ENCODE measurements at regions not wholly inside any gene's neighbourhood (a gene's known extent, or its start where the extent isn't known, plus 50 kb on each side); places are given as distances from the start of the nearest gene placed in this dataset.

DNA sequence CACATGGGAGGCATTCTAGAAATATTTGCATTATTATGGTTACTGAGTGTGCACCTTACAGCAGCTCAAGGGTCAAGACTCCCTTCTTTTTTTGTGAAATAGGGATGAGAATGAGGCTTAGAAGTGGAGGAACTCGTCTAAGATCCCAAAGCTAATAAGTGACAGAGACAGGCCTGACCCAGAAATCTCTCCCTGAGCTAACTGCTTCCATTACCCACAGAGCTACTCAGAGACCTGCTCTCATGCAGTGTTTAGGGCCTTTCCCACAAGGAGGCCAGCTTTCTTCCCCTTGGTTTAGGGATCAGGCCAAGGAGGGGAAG lies 301.7 kb downstream of the RPS24 start:
- POLR2A ChIA-PET, result no interaction called here
- no peak for DNase-seq (ENCODE audit: extremely low spot score)
- TF ChIP-seq FOXM1 (IDR thresholded peaks at IDR 0.05; ENCODE audit: borderline replicate concordance) (no peak), SUZ12 (IDR thresholded peaks at IDR 0.05) (no peak), CTBP1 (IDR thresholded peaks at IDR 0.05; ENCODE audit: borderline replicate concordance) (no peak), SP1 (IDR thresholded peaks at IDR 0.05) (no peak), BHLHE40 (IDR thresholded peaks at IDR 0.05; ENCODE audit: borderline replicate concordance) (no peak), NFRKB (IDR thresholded peaks at IDR 0.05) (no peak), TARDBP (IDR thresholded peaks at IDR 0.05) (no peak), L3MBTL2 (conservative IDR thresholded peaks at IDR 0.05) (no peak), ARNT (IDR thresholded peaks at IDR 0.05) (no peak), ZNF384 (IDR thresholded peaks at IDR 0.05) (no peak), HDGF (IDR thresholded peaks at IDR 0.05; ENCODE audit: borderline replicate concordance) (no peak), FOXK2 (IDR thresholded peaks at IDR 0.05) (no peak), FOXA1 (IDR thresholded peaks at IDR 0.05) (no peak), ELF4 (IDR thresholded peaks at IDR 0.05) (no peak), LEF1 (IDR thresholded peaks at IDR 0.05; ENCODE audit: borderline replicate concordance) (no peak)
- TF ChIP-seq, protein P1, sequence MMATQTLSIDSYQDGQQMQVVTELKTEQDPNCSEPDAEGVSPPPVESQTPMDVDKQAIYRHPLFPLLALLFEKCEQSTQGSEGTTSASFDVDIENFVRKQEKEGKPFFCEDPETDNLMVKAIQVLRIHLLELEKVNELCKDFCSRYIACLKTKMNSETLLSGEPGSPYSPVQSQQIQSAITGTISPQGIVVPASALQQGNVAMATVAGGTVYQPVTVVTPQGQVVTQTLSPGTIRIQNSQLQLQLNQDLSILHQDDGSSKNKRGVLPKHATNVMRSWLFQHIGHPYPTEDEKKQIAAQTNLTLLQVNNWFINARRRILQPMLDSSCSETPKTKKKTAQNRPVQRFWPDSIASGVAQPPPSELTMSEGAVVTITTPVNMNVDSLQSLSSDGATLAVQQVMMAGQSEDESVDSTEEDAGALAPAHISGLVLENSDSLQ (IDR thresholded peaks at IDR 0.05), result no peak
- CTCF ChIA-PET, result no interaction called here

GRCh38 chr10:78335691-78336401 lies 302.2 kb downstream of the RPS24 start:
- ChIA-PET POLR2A (no interaction called here), CTCF (no interaction called here)
- no peak for DNase-seq (ENCODE audit: extremely low spot score)
- no peak for TF ChIP-seq LEF1 (IDR thresholded peaks at IDR 0.05; ENCODE audit: borderline replicate concordance)
- no peak for TF ChIP-seq BHLHE40 (IDR thresholded peaks at IDR 0.05; ENCODE audit: borderline replicate concordance)

DNA sequence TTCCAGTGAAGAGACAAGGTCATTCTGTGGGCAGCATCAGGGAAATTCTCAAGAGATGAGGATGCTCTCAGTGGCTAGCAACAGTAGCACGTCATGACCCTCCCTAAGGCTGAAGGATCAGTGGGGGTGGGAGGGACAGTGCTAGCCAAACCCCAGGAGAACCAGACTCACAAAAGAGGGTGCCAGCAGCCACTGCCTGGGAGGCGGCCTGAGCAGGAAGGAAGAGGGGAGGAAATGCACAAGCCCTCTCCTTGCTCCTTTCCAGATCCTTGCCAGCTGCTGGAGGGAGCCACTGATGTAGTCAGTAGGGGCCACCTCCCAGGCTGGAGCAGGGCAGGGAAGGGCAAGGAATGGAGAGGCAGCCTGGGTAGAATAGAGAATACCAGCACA lies 302.7 kb downstream of the RPS24 start:
- ChIA-PET POLR2A (no interaction called here), CTCF (no interaction called here)
- TF ChIP-seq L3MBTL2 (conservative IDR thresholded peaks at IDR 0.05) (no peak), FOXM1 (IDR thresholded peaks at IDR 0.05; ENCODE audit: borderline replicate concordance) (no peak), SP1 (IDR thresholded peaks at IDR 0.05) (no peak), TARDBP (IDR thresholded peaks at IDR 0.05) (no peak), ZNF384 (IDR thresholded peaks at IDR 0.05) (no peak), FOXK2 (IDR thresholded peaks at IDR 0.05) (no peak), LEF1 (IDR thresholded peaks at IDR 0.05; ENCODE audit: borderline replicate concordance) (no peak), NFRKB (IDR thresholded peaks at IDR 0.05) (no peak), ARNT (IDR thresholded peaks at IDR 0.05) (no peak), ELF4 (IDR thresholded peaks at IDR 0.05) (no peak), SUZ12 (IDR thresholded peaks at IDR 0.05) (no peak)
- TF ChIP-seq, protein P1 (IDR thresholded peaks at IDR 0.05), result no peak
- DNase-seq (ENCODE audit: extremely low spot score), result no peak

GRCh38 chr10:78337016-78337415 lies 303.4 kb downstream of the RPS24 start:
- DNase-seq (ENCODE audit: extremely low spot score), result no peak
- POLR2A ChIA-PET, result no interaction called here
- CTCF ChIA-PET, result no interaction called here
- TF ChIP-seq L3MBTL2 (conservative IDR thresholded peaks at IDR 0.05), result no peak
- no peak for TF ChIP-seq ELF4 (IDR thresholded peaks at IDR 0.05)
- no peak for TF ChIP-seq CTBP1 (IDR thresholded peaks at IDR 0.05; ENCODE audit: borderline replicate concordance)
- TF ChIP-seq LEF1 (IDR thresholded peaks at IDR 0.05; ENCODE audit: borderline replicate concordance), result no peak
- TF ChIP-seq SUZ12 (IDR thresholded peaks at IDR 0.05), result no peak
- no peak for TF ChIP-seq FOXA1 (IDR thresholded peaks at IDR 0.05)
- TF ChIP-seq ARNT (IDR thresholded peaks at IDR 0.05), result no peak
- TF ChIP-seq TARDBP (IDR thresholded peaks at IDR 0.05), result no peak
- no peak for TF ChIP-seq SP1 (IDR thresholded peaks at IDR 0.05)
- no peak for TF ChIP-seq FOXM1 (IDR thresholded peaks at IDR 0.05; ENCODE audit: borderline replicate concordance)
- TF ChIP-seq, protein P1 (IDR thresholded peaks at IDR 0.05), result no peak
- TF ChIP-seq HDGF (IDR thresholded peaks at IDR 0.05; ENCODE audit: borderline replicate concordance), result no peak

- no peak for TF ChIP-seq ARNT (IDR thresholded peaks at IDR 0.05)
- TF ChIP-seq ELF4 (IDR thresholded peaks at IDR 0.05), result no peak
- no peak for TF ChIP-seq ZNF384 (IDR thresholded peaks at IDR 0.05)
- no peak for TF ChIP-seq CTBP1 (IDR thresholded peaks at IDR 0.05; ENCODE audit: borderline replicate concordance)
- TF ChIP-seq L3MBTL2 (conservative IDR thresholded peaks at IDR 0.05), result no peak
- TF ChIP-seq SP1 (IDR thresholded peaks at IDR 0.05), result no peak
- TF ChIP-seq HDGF (IDR thresholded peaks at IDR 0.05; ENCODE audit: borderline replicate concordance), result no peak
- no peak for TF ChIP-seq SUZ12 (IDR thresholded peaks at IDR 0.05)
- TF ChIP-seq NFRKB (IDR thresholded peaks at IDR 0.05), result no peak
- no peak for TF ChIP-seq TARDBP (IDR thresholded peaks at IDR 0.05)
- TF ChIP-seq FOXM1 (IDR thresholded peaks at IDR 0.05; ENCODE audit: borderline replicate concordance), result no peak
- TF ChIP-seq FOXK2 (IDR thresholded peaks at IDR 0.05), result no peak
- no peak for TF ChIP-seq LEF1 (IDR thresholded peaks at IDR 0.05; ENCODE audit: borderline replicate concordance)
- TF ChIP-seq FOXA1 (IDR thresholded peaks at IDR 0.05), result no peak
- TF ChIP-seq BHLHE40 (IDR thresholded peaks at IDR 0.05; ENCODE audit: borderline replicate concordance), result no peak
- TF ChIP-seq, protein P1 (IDR thresholded peaks at IDR 0.05), result no peak
- POLR2A ChIA-PET, result no interaction called here
- CTCF ChIA-PET, result no interaction called here
- no peak for DNase-seq (ENCODE audit: extremely low spot score)
Observed at GRCh38 chr10:78337646-78338391, 304.2 kb downstream of the RPS24 start.

Measured in HEK293T (cell line).